Activated CD4-positive, alpha-beta T cell treated with anti-CD3 and anti-CD28 coated beads, Interleukin-2, amount 10 ng/mL, durations not matched to agents 7 days and 5 days (primary cell): ENCODE measurements at regions not wholly inside any gene's neighbourhood (a gene's known extent, or its start where the extent isn't known, plus 50 kb on each side); places are given as distances from the start of the nearest gene placed in this dataset.

Experiments
- CTCF ChIA-PET: fragments of 350-600 bp; sonication (Branson Sonifier 250); formaldehyde crosslinking; loops from one replicate; lab custom pipeline; 2021; ENCODE audit warnings: antibody characterized with exemption; lab: Charles Lee
- POLR2A ChIA-PET: fragments of 350-600 bp; sonication (Branson Sonifier 250); formaldehyde crosslinking; loops from one replicate; lab custom pipeline; 2021; ENCODE audit warnings: antibody characterized with exemption; lab: Charles Lee
- DNase-seq: peaks from one replicate; pipeline ENCODE4 v3.0.0-alpha.2; 2020
- H3K27ac Mint-ChIP-seq: one replicate; pipeline ENCODE4 v1.8.0; 2021; ENCODE audit warnings: mild to moderate bottlenecking, moderate library complexity, mixed read lengths
- H3K27me3 Mint-ChIP-seq: one replicate; pipeline ENCODE4 v1.8.0; 2021; ENCODE audit warnings: mixed read lengths
- H3K36me3 Mint-ChIP-seq: one replicate; pipeline ENCODE4 v1.8.0; 2021; ENCODE audit warnings: low read depth, mixed read lengths
- H3K4me1 Mint-ChIP-seq: one replicate; pipeline ENCODE4 v1.8.0; 2021; ENCODE audit warnings: mixed read lengths
- H3K4me3 Mint-ChIP-seq: one replicate; pipeline ENCODE4 v1.8.0; 2021; ENCODE audit warnings: mild to moderate bottlenecking, moderate library complexity, mixed read lengths
- H3K9me3 Mint-ChIP-seq: one replicate; pipeline ENCODE4 v1.8.0; 2021; ENCODE audit warnings: mixed read lengths

- ChIA-PET CTCF (no interaction called here), POLR2A (no interaction called here)
Observed at GRCh38 chr5:74378464-74378863, 262.1 kb downstream of the ENC1 start.

GRCh38 chr5:74376187-74376586 is 264.3 kb downstream of the ENC1 start:
- Mint-ChIP-seq H3K4me1 (no peaks in the 10 kb centered on the region), H3K36me3 (no peaks in the 10 kb centered on the region), H3K27ac (no peak overlapping the region), H3K9me3 (no peaks in the 10 kb centered on the region), H3K4me3 (no peak overlapping the region), H3K27me3 (peaks cover 7% of the 10 kb centered on the region)
- CTCF ChIA-PET, result no interaction called here
- no peak for DNase-seq
- POLR2A ChIA-PET, result no interaction called here

More at GRCh38 chr5:74378464-74378863, 262.1 kb downstream of the ENC1 start:
- Mint-ChIP-seq H3K27ac (no peak overlapping the region), H3K4me1 (no peaks in the 10 kb centered on the region), H3K27me3 (peaks cover 10% of the 10 kb centered on the region), H3K9me3 (no peaks in the 10 kb centered on the region), H3K4me3 (no peak overlapping the region), H3K36me3 (no peaks in the 10 kb centered on the region)
- DNase-seq, result no peak

DNA sequence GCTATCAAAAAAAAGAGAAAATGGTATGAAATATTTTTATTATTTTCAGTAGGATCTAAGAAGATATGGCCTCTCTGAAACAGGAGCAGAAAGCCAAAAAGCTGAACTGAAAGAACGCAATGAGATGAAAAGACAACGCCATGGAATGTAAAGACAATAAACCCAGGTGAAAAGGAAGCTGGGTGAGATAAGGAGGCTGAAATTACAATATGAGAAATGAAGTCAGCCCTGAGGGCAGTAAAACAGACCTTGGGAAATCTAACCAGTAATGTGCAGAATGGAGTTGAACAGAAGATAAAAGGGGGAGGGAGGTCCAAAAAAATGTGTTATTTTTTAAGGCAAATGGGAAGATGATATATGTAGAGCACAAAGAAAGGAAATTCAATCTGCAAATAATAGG is 265.3 kb downstream of the ENC1 start:
- no peaks in the 10 kb centered on the region for H3K4me1 Mint-ChIP-seq
- CTCF ChIA-PET, result no interaction called here

DNA sequence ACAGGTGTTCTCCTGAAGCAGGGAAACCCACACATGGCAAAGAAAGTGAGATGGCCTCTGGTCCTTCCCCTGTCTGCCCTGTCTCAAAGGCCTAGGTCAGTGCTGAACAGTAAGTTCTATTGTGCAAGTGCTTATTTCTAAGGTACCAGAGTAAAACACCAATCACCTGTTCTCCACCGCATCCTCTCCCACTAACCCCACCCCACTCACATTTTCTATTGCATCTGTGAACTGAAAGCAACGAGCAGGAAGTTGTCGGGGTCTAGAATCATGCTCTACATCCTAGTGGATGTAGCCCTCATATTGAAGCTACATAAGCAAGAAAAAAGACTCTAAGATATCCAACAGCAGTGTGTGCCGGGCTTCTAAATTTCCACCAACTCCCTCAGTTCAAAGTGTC is 265.9 kb downstream of the ENC1 start:
- Mint-ChIP-seq H3K27ac (no peak overlapping the region), H3K4me1 (no peaks in the 10 kb centered on the region), H3K27me3 (peaks cover 5% of the 10 kb centered on the region), H3K36me3 (no peaks in the 10 kb centered on the region), H3K9me3 (no peaks in the 10 kb centered on the region), H3K4me3 (no peak overlapping the region)
- POLR2A ChIA-PET, result no interaction called here
- CTCF ChIA-PET, result no interaction called here
- DNase-seq, result no peak

More for the DNA sequence above, 265.3 kb downstream of the ENC1 start:
- Mint-ChIP-seq H3K36me3 (no peaks in the 10 kb centered on the region), H3K4me3 (no peak overlapping the region), H3K27me3 (peaks cover 7% of the 10 kb centered on the region), H3K9me3 (no peaks in the 10 kb centered on the region), H3K27ac (no peak overlapping the region)
- POLR2A ChIA-PET, result no interaction called here
- no peak for DNase-seq

DNA sequence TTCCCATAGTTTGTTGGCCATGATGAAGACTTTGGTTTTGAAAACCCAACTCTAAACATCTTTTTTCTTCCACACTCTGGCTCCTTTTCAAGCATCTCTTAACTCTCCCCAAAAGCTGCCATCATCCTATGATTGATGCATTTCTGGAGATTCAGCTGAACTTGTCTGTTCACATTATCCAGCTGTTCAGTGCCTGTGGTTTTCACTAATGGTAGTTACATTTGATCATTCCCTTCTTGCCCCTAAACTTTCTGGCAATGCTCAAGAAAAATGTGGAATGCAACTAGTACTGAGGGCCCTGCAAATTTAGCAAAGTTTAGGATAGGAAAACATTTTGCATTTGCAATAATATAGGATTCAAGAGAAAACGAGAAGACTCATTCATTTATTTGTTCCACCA is 267.5 kb downstream of the ENC1 start:
- ChIA-PET CTCF (no interaction called here), POLR2A (no interaction called here)
- no peak for DNase-seq
- H3K36me3 Mint-ChIP-seq, result no peaks in the 10 kb centered on the region
- peaks cover 5% of the 10 kb centered on the region for H3K27me3 Mint-ChIP-seq
- no peaks in the 10 kb centered on the region for H3K4me1 Mint-ChIP-seq
- H3K4me3 Mint-ChIP-seq, result no peak overlapping the region
- H3K9me3 Mint-ChIP-seq, result no peaks in the 10 kb centered on the region
- H3K27ac Mint-ChIP-seq, result no peak overlapping the region

- no peak overlapping the region for H3K4me3 Mint-ChIP-seq
- H3K36me3 Mint-ChIP-seq, result no peaks in the 10 kb centered on the region
Observed at GRCh38 chr5:74372502-74373064, 267.9 kb downstream of the ENC1 start.

GRCh38 chr5:74372051-74372450 is 268.5 kb downstream of the ENC1 start:
- ChIA-PET CTCF (no interaction called here), POLR2A (no interaction called here)
- Mint-ChIP-seq H3K4me1 (no peaks in the 10 kb centered on the region), H3K9me3 (no peaks in the 10 kb centered on the region), H3K36me3 (no peaks in the 10 kb centered on the region), H3K27ac (no peak overlapping the region), H3K4me3 (no peak overlapping the region), H3K27me3 (peaks cover 5% of the 10 kb centered on the region)
- DNase-seq, result no peak

More at GRCh38 chr5:74372502-74373064, 267.9 kb downstream of the ENC1 start:
- ChIA-PET POLR2A (no interaction called here), CTCF (no interaction called here)
- no peak for DNase-seq
- Mint-ChIP-seq H3K4me1 (no peaks in the 10 kb centered on the region), H3K27me3 (peaks cover 5% of the 10 kb centered on the region), H3K9me3 (no peaks in the 10 kb centered on the region), H3K27ac (no peak overlapping the region)

GRCh38 chr5:74371621-74372020 is 268.9 kb downstream of the ENC1 start:
- peaks cover 4% of the 10 kb centered on the region for H3K27me3 Mint-ChIP-seq
- DNase-seq, result no peak
- no peaks in the 10 kb centered on the region for H3K36me3 Mint-ChIP-seq
- no peaks in the 10 kb centered on the region for H3K9me3 Mint-ChIP-seq
- ChIA-PET CTCF (no interaction called here), POLR2A (no interaction called here)
- H3K4me3 Mint-ChIP-seq, result no peak overlapping the region
- H3K27ac Mint-ChIP-seq, result no peak overlapping the region
- H3K4me1 Mint-ChIP-seq, result no peaks in the 10 kb centered on the region

GRCh38 chr5:74370168-74370567 is 270.4 kb downstream of the ENC1 start:
- Mint-ChIP-seq H3K4me1 (no peaks in the 10 kb centered on the region), H3K27me3 (no peaks in the 10 kb centered on the region), H3K27ac (no peak overlapping the region), H3K36me3 (no peaks in the 10 kb centered on the region), H3K9me3 (no peaks in the 10 kb centered on the region), H3K4me3 (no peak overlapping the region)
- CTCF ChIA-PET, result no interaction called here
- DNase-seq, result no peak
- POLR2A ChIA-PET, result no interaction called here

GRCh38 chr5:74369173-74369572 is 271.4 kb downstream of the ENC1 start:
- H3K4me3 Mint-ChIP-seq, result no peak overlapping the region
- no peaks in the 10 kb centered on the region for H3K4me1 Mint-ChIP-seq
- H3K9me3 Mint-ChIP-seq, result no peaks in the 10 kb centered on the region
- POLR2A ChIA-PET, result no interaction called here
- no peaks in the 10 kb centered on the region for H3K27me3 Mint-ChIP-seq
- no peak overlapping the region for H3K27ac Mint-ChIP-seq
- H3K36me3 Mint-ChIP-seq, result no peaks in the 10 kb centered on the region
- no peak for DNase-seq
- CTCF ChIA-PET, result no interaction called here

GRCh38 chr5:74367934-74368333 is 272.6 kb downstream of the ENC1 start:
- Mint-ChIP-seq H3K4me1 (no peaks in the 10 kb centered on the region), H3K27me3 (peaks cover 2% of the 10 kb centered on the region), H3K9me3 (no peaks in the 10 kb centered on the region), H3K36me3 (no peaks in the 10 kb centered on the region), H3K4me3 (no peak overlapping the region), H3K27ac (no peak overlapping the region)
- DNase-seq, result no peak
- ChIA-PET CTCF (no interaction called here), POLR2A (no interaction called here)

GRCh38 chr5:74367241-74367733 is 273.2 kb downstream of the ENC1 start:
- Mint-ChIP-seq H3K27me3 (peaks cover 2% of the 10 kb centered on the region), H3K4me3 (no peak overlapping the region), H3K27ac (no peak overlapping the region), H3K9me3 (no peaks in the 10 kb centered on the region), H3K36me3 (no peaks in the 10 kb centered on the region), H3K4me1 (no peaks in the 10 kb centered on the region)
- ChIA-PET CTCF (no interaction called here), POLR2A (no interaction called here)
- DNase-seq, result no peak

DNA sequence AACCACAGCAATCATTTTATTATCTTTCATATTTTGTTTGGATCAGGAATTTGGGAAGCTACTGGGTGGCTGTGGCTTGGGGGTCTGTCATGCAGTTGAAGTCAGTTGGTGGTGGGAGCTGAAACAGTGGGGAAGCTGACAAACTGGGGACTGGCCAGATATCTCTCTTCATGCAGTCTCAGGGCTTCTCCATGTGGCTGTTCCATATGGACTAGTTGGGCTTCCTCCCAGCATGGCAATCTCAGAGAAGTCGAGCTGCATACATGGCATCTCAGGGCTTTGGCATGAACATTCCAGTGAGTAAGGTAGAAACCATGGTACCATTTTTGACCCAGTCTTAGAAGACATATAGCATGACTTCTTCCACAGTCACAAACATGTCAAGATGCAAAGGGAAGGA is 274.8 kb downstream of the ENC1 start:
- no peak overlapping the region for H3K4me3 Mint-ChIP-seq
- POLR2A ChIA-PET, result no interaction called here
- H3K27me3 Mint-ChIP-seq, result peaks cover 2% of the 10 kb centered on the region
- H3K9me3 Mint-ChIP-seq, result no peaks in the 10 kb centered on the region
- no peaks in the 10 kb centered on the region for H3K36me3 Mint-ChIP-seq
- CTCF ChIA-PET, result no interaction called here
- DNase-seq, result no peak
- H3K4me1 Mint-ChIP-seq, result no peaks in the 10 kb centered on the region
- H3K27ac Mint-ChIP-seq, result no peak overlapping the region

DNA sequence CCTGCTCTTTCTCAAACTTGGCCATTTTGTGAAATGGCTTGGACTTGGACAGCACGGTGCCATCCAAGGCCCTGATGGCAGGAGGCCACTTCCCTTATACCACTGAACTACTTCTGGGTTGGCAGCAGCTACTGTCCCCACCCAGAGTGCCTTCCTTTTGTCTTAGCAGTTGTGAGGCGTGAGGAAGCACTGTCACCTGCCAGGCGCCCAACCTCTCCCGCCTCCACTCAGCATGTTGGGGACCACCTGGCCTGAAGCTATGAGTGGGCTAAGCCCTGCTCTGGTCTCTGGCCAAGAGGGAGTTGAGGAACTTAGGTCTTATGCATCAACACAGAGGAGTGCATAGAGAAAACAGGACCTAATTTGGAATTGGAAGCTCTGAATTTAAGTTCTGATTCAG is 276.0 kb downstream of the ENC1 start:
- Mint-ChIP-seq H3K4me3 (no peak overlapping the region), H3K27me3 (peaks cover 2% of the 10 kb centered on the region), H3K4me1 (no peaks in the 10 kb centered on the region), H3K9me3 (no peaks in the 10 kb centered on the region), H3K27ac (no peak overlapping the region), H3K36me3 (no peaks in the 10 kb centered on the region)
- CTCF ChIA-PET, result no interaction called here
- POLR2A ChIA-PET, result no interaction called here
- DNase-seq, result no peak
